HG02884 (cell line): ENCODE measurements at regions not wholly inside any gene's neighbourhood (a gene's known extent, or its start where the extent isn't known, plus 50 kb on each side); places are given as distances from the start of the nearest gene placed in this dataset.
"Not testable (repeated sequence)": the region's sequence is repeated elsewhere in the genome, so short reads cannot be mapped to it uniquely, and the experiment has no call there.

ENCODE experiments used
- ATAC-seq: cut with Tn5 transposase; IDR thresholded peaks from one replicate; pipeline ENCODE4 v1.9.1; 2021; ENCODE audit warnings: mild to moderate bottlenecking, moderate library complexity; ENCODE audit not compliant: unreplicated experiment

DNA sequence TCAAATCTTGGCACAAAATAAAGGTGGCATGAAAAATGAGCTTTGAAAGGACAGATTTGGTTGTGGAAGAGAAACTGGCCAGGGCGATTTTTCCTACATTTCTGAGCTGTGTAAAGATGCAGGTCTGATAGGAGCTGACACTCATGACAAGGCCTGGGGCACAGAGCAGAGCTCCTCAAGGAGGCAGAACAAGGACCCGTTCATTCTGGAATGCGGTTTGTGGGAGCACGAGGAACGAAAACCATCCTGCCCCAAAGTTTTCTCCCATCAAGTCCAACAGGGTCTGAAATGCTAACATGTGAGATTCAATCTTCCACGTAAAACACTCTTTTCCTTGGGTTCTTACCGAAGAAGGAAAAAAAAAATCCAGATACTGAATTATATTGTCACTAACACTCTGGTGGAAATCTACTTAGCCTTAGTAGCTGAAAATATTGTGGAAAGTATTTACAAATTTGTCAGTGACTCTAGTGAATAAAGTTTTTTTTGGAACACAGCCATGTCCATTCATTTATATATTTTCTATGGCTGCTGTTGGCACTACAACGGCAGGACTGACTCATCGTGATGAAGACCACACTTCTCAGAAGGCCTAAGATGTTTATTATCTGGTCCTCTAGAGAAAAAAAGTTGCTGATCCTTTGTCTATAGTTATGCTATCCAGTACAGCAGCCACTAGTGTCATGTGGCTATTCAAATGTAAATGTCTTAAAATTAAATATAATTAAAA, 215.7 kb downstream of the BAMBI start:
- no peak for ATAC-seq

DNA sequence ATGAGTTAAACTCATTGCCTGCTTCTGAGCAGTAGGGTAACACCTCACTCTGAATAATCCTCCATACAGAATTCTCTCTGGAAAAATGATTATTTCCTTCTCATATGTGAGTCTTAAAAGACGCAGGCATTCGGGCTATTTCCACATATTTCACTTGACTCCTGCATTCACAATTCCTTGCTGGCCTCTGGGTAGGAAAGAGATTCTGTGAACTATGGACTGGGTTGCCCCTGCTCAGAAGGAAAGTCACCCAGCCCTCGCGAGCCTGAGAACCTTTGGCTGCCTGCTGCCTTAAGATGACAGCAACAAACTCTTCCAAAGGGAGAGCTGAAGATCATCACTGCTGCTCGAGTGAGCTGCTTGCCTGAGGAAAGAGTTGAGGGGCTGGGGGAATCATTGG, 216.8 kb downstream of the BAMBI start:
- no peak for ATAC-seq

DNA sequence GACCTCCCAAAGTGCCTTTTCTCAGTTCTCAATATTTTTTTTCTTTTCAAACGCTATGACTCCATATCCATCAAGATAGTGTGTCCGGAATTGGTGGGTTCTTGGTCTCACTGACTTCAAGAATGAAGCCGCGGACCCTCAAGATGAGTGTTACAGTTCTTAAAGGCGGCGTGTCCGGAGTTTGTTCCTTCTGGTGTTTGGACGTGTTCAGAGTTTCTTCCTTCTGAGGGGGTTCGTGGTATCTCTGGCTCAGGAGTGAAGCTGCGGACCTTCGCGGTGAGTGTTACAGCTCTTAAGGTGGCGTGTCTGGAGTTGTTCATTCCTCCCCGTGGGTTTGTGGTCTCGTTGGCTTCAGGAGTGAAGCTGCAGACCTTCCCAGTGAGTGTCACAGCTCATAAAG, 218.3 kb downstream of the BAMBI start:
- ATAC-seq = not testable (repeated sequence)

DNA sequence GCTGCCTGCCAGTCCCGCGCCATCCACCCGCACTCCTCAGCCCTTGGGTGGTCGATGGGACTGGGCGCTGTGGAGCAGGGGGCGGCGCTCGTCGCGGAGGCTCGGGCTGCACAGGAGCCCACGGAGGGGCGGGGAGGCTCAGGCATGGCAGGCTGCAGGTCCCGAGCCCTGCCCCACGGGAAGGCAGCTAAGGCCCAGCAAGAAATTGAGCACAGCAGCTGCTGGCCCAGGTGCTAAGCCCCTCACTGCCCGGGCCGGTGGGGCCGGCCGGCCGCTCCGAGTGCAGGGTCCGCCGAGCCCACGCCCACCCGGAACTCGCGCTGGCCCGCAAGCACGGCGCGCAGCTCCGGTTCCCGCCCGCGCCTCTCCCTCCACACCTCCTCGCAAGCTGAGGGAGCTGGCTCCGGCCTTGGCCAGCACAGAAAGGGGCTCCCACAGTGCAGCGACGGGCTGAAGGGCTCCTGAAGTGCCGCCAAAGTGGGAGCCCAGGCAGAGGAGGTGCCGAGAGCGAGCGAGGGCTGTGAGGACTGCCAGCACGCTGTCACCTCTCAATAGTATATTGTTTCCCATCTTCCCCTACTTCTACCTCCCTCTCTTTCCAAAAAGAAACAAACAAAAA, 219.6 kb downstream of the BAMBI start:
- ATAC-seq = not testable (repeated sequence)

DNA sequence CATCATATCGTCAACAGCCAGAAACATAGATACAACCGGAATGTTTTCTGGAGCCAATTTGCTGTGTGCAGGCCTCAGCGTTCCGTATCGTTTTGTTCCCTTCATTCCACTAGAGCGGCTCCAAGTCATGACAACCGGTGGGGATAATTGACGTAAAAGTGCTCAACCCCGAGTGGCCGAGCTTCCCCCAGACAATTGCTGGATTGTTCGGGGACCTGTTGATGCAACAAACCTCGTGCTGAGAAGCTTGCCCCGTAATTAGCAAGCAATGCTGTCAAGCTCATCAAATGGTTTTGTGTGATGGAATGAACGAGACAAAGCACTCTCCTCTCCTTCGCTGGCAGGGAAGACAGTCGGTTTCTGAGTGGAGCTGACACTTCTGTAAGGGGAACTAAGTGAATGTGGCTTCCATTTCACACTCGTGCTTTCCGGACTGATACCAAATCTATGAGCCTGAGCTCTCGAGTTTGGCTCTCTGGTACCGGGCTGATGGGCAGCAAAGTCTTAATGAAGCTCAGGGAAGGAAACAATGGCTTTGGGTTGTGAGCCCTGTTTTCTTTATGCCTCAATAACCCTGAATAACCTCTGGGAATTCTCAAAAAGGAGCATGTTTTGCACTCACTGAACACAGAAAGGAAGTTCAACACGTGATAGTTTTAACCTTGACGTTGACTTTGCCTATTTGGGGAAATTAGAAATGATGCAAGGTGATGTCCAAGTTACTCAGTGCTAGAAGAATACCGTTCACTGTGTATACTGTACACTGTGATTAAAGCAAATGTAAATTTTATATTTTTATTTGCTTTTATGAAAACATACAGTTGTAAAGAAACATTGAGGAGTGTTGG, 220.5 kb downstream of the BAMBI start:
- no peak for ATAC-seq

DNA sequence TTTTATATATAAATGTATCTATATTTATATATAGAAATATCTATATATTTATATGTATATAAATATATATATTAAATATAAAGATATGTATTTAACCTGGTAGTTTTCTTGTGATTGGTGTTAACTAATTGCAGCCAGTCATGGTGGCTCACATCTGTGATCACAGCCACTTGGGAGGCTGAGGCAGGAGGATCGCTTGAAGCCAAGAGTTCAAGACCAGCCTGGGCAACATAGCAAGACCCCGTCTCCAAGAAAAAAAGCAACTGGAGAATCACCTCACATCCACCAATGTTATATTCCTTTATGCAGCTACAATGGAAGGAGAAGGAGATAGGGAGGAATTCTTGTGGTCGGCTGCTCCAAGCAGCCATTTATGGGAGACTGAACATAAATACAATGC, 224.9 kb downstream of the BAMBI start:
- no peak for ATAC-seq

DNA sequence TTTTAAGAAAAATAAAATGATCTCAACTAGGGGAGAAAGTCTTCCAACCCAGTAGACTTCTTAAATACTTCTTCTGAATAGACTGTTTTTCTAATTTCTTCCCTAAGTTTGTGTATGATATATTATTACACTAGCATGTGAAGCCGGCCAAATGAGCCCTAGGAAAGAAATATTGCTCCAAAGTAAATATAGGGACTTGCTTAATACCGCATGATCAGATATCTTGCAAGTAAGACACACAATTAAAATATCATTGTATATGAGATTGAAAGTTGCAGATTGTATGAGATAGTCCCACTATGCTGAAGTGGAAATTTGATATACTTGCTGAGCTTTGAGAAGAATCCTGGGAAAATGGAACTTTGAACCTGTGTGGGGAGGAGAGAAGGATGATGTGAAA, 225.7 kb downstream of the BAMBI start:
- ATAC-seq = no peak

DNA sequence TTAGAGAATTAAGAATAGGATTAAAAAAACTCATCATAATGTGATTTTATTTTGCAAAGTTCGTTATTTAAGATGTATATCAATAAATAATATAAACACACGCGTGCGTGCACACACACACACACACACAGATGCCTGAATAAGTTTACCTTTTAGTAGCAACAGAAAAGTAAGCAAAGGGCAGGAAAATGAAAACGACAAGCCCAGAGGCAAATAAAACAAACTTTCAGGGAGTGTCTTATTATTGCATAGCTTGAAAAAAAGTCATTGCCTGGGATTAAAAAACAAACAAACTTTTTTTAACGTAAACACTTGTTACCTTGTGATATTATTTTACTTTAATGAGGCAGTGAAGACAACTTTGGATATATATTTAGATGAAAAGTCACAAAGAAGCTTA, 226.4 kb downstream of the BAMBI start:
- ATAC-seq = no peak

DNA sequence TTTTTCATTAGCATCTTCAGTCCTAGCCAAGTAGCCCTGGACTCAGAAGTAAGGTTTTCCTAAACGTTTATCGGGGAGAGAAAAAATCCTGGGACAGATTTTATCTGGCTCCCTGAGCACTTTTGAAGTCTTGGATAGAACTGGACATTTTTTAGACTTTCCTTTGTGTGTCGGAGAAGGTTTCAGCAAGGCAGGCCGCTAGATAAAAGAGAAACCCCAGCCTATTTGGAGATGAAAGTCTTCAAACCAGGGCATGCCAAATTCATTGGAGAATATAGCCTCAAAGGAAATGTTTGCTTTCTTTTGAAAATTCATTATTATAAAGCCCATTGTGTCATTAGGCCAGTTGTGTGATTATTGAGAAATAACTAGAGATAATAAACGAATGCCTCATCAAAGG, 228.1 kb downstream of the BAMBI start:
- ATAC-seq = no peak

DNA sequence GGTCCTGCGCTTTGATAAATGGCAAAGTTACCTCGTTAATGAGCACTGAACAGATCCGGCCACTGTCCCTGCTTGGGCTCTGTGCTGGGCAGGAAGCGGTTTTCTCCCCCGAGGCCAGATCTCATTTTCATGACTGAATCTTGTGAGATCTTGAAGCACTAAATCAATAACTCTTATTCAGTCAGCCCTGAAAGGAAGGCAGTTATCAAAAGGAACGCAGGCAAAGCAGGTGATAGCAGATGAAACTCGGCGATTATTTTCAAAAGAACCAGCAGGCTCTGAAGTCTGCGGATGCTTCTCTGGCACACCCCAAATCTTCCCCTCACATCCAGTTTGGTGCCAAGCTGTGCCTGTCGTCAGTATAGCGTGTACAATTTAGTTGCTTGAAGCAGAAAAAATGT, 228.7 kb downstream of the BAMBI start:
- ATAC-seq = no peak

DNA sequence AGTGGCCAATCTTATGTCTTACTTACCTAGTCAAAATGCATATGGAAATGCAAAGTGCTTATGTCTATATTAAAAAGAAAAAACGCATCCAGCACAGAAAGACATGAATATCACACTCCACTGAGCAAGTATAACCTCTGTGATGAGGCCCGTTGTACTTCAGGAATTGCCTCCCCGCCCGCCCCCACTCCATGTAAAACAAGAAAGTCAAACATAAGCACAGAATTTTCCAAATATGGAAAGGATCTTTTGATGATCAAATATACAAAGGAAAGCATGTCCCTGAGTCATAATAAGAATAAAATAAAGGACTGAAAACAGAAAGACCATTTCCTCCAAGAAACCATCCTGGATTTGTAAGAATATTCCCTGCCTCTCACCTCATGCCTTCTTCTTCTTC, 229.1 kb downstream of the BAMBI start:
- ATAC-seq = no peak

DNA sequence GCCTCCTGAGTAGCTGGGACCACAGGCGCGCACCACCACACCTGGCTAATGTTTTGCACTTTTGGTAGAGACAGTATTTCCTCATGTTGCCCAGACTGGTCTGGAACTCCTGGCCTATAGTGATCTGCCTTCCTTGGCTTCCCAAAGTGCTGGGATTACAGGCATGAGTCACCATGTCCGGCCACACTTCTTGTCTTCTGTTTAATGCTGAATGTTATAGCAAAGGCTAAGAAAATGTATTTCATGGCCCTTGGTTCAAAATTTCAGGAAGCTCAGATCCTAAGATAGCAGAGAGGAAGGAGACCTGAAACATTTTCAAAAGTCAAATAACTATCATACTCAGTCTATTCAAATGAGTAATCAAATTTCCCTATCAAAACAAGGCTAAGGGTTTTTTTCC, 229.6 kb downstream of the BAMBI start:
- ATAC-seq = no peak

DNA sequence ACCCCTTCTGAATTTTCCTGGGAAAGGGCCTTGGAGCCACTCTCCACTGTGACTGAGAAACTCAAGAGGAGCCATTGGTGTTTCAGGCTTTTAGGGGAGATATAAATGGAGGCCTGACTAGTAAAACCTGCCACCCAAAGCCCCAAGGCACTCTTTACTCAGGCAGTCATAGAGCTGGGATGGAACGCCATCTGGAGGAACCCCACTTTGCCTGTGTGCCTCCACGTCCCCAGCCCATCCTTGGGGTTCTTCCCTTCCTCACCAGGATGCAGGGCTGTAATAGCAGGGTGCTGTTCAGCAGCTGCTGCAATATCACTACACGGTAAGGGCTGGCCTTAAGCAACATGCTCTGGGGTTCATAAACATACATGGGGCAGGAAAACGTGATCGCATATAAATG, 232.6 kb downstream of the BAMBI start:
- ATAC-seq = no peak

DNA sequence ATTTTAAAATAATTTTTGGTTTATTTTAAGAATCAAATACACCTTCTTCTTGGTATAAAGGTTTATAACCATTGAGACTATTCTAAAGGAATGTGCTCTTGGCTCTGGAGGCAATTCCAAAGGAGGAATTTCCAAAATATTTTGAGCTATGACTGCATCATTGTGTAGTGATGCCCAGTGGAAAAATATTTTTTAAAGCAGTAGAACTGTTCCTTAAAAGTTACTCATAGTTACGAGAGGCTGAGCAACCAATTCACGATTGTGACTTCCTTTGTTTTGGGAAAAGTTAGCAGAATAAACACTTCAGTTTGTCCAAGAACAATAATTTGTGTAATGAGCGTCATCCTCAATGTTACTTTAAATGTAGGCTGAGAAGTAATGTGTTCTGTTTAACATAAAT, 233.6 kb downstream of the BAMBI start:
- no peak for ATAC-seq

DNA sequence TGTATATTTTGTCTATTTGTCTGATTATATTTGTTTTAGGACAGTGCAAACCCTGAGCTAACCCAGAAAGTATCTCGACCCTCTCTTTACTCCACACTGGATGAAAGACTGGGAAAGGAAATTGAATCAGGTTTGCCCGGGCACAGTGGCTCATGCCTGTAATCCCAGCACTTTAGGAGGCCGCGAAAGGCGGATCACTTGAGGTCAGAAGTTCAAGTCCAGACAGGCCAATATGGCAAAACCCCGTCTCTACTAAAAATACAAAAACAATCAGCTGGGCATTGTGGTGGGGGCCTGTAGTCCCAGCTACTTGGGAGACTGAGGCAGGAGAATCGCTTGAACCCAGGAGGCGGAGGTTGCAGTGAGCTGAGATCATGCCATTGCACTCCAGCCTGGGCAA, 234.2 kb downstream of the BAMBI start:
- not testable (repeated sequence) for ATAC-seq

DNA sequence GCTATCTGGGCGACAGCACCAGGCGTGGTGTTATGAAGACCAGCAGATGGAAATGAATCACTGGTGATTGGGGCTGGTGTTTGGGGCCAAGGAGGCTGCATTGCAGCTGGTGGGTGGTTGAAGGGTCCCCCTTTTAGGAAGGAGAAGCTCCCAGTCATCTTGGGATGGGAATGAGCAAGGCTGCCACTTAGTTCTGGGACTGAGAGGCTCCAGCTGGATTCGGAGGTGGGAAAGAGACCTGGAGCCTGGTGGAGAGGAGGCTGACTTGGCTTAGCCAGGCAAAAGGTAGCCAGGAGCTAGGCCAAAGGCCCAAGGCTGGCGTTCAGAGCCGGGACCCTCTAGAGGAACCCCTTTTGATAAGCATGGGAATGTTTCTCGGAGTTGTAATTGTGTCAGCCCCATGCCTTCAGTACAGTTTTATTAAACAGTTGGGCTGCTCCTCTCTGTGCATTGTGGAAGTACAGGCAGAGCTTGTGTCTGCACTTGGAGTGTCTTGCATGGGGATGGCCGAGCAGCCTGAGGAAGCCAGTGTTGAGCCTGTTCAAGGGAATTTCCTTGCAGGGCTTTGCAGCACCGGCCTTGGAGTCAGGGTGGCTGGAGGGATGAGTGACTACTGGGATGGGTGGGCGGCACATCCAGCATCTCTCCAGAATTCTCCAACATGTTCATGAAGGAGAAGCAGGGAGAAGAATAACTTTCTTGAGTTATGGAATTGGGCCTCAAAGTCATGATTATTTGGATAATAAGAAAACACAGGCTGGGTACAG, 234.9 kb downstream of the BAMBI start:
- ATAC-seq = no peak

DNA sequence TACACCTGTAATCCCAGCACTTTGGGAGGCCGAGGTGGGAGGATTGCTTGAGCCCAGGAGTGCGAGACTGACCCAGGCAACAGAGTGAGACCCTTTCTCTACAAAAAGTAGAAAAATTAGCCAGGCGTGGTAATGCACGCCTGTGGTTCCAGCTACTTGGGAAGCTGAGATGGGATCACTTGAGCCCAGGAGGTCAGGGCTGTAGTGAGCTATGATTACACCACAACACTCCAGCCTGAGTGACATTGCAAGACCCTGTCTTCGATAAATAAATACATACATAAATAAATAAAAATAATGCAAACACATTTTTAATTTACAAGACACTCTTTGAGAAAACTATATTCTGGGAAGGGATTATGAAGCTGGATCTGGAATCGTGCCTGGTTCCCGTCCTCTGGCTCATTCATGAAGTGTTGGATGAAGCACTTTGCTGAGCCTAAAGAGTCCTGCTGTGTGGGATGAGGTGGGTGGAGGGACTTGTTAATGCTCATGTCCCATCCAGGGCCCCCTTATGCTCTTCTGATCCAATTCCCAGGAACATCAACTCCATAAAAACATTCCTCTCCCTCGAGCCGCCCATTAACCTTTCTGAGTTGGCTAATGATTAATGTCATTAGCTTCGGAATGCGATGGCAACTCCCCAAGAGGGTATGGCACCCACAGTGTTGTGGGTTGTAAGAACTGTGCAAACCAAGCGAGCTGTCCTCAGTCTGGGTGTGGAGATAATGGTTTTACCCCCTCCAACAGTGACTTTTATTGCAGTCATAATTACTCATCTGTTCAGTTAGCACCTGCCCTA, 236.3 kb downstream of the BAMBI start:
- no peak for ATAC-seq

DNA sequence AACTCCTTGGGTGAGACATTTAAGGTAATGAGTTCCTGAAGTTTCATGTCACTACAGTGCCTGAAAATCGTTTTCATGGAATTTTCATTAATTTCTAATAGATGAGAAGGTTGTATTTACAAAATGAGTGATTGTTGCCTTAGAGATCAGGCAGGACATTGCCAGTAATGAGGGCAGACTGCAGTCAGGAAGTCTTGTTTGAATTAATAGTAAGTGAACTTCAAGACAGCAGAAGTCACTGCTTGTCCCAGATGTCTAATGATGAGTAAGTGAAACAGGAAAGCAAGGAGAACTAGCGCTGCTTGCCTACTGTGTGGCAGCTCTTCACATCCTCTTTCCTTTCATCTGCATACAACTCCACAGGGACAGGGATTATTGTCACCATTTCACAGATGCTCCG, 237.4 kb downstream of the BAMBI start:
- no peak for ATAC-seq

DNA sequence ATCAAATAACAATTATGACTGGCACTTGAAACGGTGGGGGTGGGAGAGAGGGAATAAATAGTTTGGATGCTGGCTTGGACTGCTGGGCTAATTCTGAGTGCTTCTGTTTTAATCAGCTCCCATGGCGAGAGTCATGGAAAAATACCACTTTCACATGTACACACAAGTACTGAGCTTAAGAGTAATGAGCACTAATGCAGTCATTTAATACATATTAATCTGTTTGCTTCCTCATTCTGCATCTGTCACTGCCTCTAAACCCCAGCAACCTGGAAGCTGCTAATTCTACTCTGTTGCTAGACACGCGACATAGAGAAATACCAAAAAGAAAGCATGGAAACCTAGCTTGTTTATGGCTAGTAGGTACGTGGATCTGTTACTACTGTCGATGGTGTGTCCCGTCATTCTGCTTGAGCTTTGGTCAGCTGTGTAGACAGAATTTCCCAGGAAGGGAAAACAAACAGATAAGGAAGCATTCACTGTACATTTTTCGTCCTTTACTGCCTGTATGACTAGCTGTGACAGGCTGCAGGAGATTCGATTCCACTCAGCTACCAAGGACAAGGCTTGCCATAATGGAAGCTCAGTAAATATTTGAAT, 238.8 kb downstream of the BAMBI start:
- no peak for ATAC-seq

DNA sequence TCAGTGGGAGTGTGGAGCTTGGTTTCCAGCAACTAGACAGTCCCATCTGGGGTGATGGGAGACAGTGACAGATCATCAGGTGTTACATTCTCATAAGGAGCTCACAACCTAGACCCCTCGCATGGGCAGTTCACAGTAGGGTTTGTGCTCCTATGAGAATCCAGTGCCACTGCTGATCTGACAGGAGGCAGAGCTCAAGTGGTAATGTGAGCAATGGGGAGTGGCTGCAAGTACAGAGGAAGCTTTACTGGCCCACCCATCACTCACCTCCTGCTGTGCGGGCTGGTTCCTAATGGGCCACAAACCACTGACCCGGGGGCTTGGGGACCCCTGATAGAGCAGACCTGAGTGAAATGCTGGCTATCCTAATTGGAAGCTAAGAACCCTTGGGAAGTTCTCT, 242.8 kb downstream of the BAMBI start:
- no peak for ATAC-seq
